T-cell (primary cell): ENCODE measurements at regions not wholly inside any gene's neighbourhood (a gene's known extent, or its start where the extent isn't known, plus 50 kb on each side); places are given as distances from the start of the nearest gene placed in this dataset.

Source experiments
- ATAC-seq, 4 experiments: fragments of 200-7000 bp in 3 of 4; fragments of 150-1000 bp in 1 of 4; cut with Tn5 transposase; replicated peaks in 1 of 4; 1 replicate in 3 of 4; 2 replicates in 1 of 4; pipeline ENCODE4 v1.10.0; 2021; ENCODE audit warnings: moderate library complexity in 3 of 4, mild to moderate bottlenecking in 2 of 4, moderate number of reproducible peaks in 1 of 4
- CTCF ChIA-PET, 2 donors: fragments of 300-600 bp; sonication (Branson Sonifier 250); formaldehyde crosslinking; loops; one replicate each; lab custom pipeline; 2022; ENCODE audit warnings: antibody characterized with exemption in 2 of 2; lab: Charles Lee
- POLR2A ChIA-PET, 2 donors: fragments of 300-600 bp; sonication (Branson Sonifier 250); formaldehyde crosslinking; loops; one replicate each; lab custom pipeline; 2022; ENCODE audit warnings: antibody characterized with exemption in 2 of 2; lab: Charles Lee
- DNase-seq, 35 experiments: peaks; one replicate each; pipeline versions ENCODE4 v3.0.0 to v3.0.0-alpha.2; 2013 to 2023
- H3K27ac ChIP-seq: one replicate; pipeline ENCODE4 v1.5.1; 2013; ENCODE audit warnings: low read length
- H3K27me3 ChIP-seq, 2 experiments: replicated peaks in 1 of 2; 1 replicate in 1 of 2; 2 replicates in 1 of 2; pipeline versions ENCODE4 v1.6.1 to v1.7.0; 2013; ENCODE audit warnings: low read length in 1 of 2, mixed read lengths in 1 of 2; ENCODE audit not compliant: control insufficient read depth in 2 of 2, insufficient read depth in 2 of 2; ENCODE audit errors: extremely low read depth in 1 of 2
- H3K36me3 ChIP-seq, 2 donors: 1 replicate in 1 of 2; 2 replicates in 1 of 2; pipeline versions ENCODE4 v1.6.1 to v1.7.0; 2013; ENCODE audit warnings: low read length in 1 of 2; ENCODE audit not compliant: control insufficient read depth in 2 of 2, insufficient read depth in 1 of 2; ENCODE audit errors: extremely low read depth in 1 of 2
- H3K4me1 ChIP-seq, 2 experiments: 1 replicate in 1 of 2; 2 replicates in 1 of 2; pipeline versions ENCODE4 v1.6.1 to v1.7.0; 2013; ENCODE audit warnings: low read length in 2 of 2, mixed read lengths in 1 of 2; ENCODE audit not compliant: insufficient read depth in 2 of 2, control insufficient read depth in 1 of 2; ENCODE audit errors: extremely low read depth in 1 of 2
- H3K4me3 ChIP-seq, 2 donors: 1 replicate in 1 of 2; 2 replicates in 1 of 2; pipeline versions ENCODE4 v1.5.1 to v1.7.0; 2013; ENCODE audit warnings: mild to moderate bottlenecking in 2 of 2, low read length in 1 of 2, moderate library complexity in 1 of 2; ENCODE audit not compliant: control insufficient read depth in 1 of 2; ENCODE audit errors: extremely low read depth in 1 of 2
- H3K9me3 ChIP-seq: 2 replicates; pipeline ENCODE4 v1.7.0; 2013
- H3K27ac Mint-ChIP-seq, 2 donors: one replicate each; pipeline ENCODE4 v1.8.0; 2020 to 2021; ENCODE audit warnings: mild to moderate bottlenecking in 2 of 2, mixed read lengths in 2 of 2
- H3K27me3 Mint-ChIP-seq, 2 donors: one replicate each; pipeline ENCODE4 v1.8.0; 2021 to 2022; ENCODE audit warnings: mixed read lengths in 2 of 2
- H3K36me3 Mint-ChIP-seq: one replicate; pipeline ENCODE4 v1.8.0; 2021; ENCODE audit warnings: mixed read lengths
- H3K4me1 Mint-ChIP-seq, 3 donors: one replicate each; pipeline ENCODE4 v1.8.0; 2020 to 2022; ENCODE audit warnings: mixed read lengths in 3 of 3, mild to moderate bottlenecking in 1 of 3
- H3K4me3 Mint-ChIP-seq, 3 donors: one replicate each; pipeline ENCODE4 v1.8.0; 2020 to 2022; ENCODE audit warnings: mild to moderate bottlenecking in 3 of 3, mixed read lengths in 3 of 3, moderate library complexity in 3 of 3
- H3K9me3 Mint-ChIP-seq, 3 donors: one replicate each; pipeline ENCODE4 v1.8.0; 2020 to 2022; ENCODE audit warnings: mixed read lengths in 3 of 3
- WGBS: methylation state at CpG from one replicate; pipeline ENCODE4 v1.1.5; 2013; ENCODE audit warnings: missing lambda C conversion rate; ENCODE audit not compliant: insufficient coverage; 5-methylcytosine and 5-hydroxymethylcytosine counted together

DNA sequence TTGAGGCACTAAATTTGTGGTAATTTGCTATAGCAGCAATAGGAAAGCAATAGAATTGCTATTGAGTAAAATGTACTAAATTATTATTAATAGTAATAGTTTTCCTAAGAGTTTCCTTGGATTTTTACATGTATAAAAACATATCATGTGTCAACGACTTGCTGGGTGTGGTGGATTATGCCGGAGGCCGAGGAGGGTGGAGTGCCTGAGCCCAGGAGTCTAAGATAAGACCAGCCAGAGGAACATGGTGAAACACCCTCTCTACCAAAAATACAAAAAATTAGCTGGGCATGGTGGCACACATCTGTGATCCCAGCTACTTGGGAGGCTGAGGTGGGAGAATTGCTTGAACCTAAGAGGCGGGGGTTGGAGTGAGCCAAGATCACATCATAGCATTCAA, 749.9 kb downstream of the TBL1XR1 start:
- Histone ChIP-seq H3K9me3 (no peaks in the 10 kb centered on the region), H3K27me3 (no peaks in the 10 kb centered on the region), H3K4me1 (no peaks in the 10 kb centered on the region), H3K4me3 (no peak overlapping the region), H3K36me3 (no peaks in the 10 kb centered on the region), H3K27ac (no peak overlapping the region)
- DNase-seq (no peak), ATAC-seq (no peak)
- H3K9me3 Mint-ChIP-seq, result peaks cover 4 to 12% (median 8%) of the 10 kb centered on the region in 3 donors
- no peak overlapping the region for H3K4me3 Mint-ChIP-seq
- POLR2A ChIA-PET, result no interaction called here
- H3K27me3 Mint-ChIP-seq, result no peaks in the 10 kb centered on the region
- H3K36me3 Mint-ChIP-seq, result no peaks in the 10 kb centered on the region
- no peaks in the 10 kb centered on the region for H3K4me1 Mint-ChIP-seq
- CTCF ChIA-PET, result no interaction called here
- no CpG with 5 or more reads among the region's 4 CpGs for WGBS
- H3K27ac Mint-ChIP-seq, result no peak overlapping the region

DNA sequence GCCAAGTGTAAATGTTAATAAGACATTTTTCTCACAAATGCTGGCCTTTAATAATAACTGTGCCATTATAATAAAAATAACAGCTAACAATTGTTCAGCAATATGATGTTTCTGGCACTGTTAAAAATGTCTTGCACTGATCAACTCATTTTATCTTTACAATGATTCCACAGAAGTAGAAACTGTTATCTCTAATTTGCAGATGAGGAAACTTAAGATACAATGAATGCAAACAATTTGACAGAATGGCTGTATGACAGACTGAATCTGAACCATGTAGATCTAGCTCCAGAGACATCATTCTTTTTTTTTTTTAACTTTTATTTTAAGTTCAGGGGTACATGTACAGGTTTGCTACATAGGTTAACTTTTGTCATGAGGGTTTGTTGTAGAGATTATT, 755.0 kb downstream of the TBL1XR1 start:
- Histone ChIP-seq H3K9me3 (no peaks in the 10 kb centered on the region), H3K27ac (no peak overlapping the region), H3K36me3 (no peaks in the 10 kb centered on the region), H3K27me3 (no peaks in the 10 kb centered on the region), H3K4me1 (no peaks in the 10 kb centered on the region), H3K4me3 (no peak overlapping the region)
- no peaks in the 10 kb centered on the region for H3K4me1 Mint-ChIP-seq
- H3K36me3 Mint-ChIP-seq, result no peaks in the 10 kb centered on the region
- peaks cover 0 to 8% (median 4%) of the 10 kb centered on the region in 3 donors for H3K9me3 Mint-ChIP-seq
- H3K27ac Mint-ChIP-seq, result no peak overlapping the region
- no peak overlapping the region for H3K4me3 Mint-ChIP-seq
- H3K27me3 Mint-ChIP-seq, result no peaks in the 10 kb centered on the region
- ATAC-seq (no peak), DNase-seq (no peak)
- CTCF ChIA-PET, result no interaction called here
- POLR2A ChIA-PET, result interaction anchor here in 1 of 2 donors (0.7 kb wide), 1 partner anchor 40 kb away, joined by 3 read pairs; no protein-coding TSS in a partner anchor

DNA sequence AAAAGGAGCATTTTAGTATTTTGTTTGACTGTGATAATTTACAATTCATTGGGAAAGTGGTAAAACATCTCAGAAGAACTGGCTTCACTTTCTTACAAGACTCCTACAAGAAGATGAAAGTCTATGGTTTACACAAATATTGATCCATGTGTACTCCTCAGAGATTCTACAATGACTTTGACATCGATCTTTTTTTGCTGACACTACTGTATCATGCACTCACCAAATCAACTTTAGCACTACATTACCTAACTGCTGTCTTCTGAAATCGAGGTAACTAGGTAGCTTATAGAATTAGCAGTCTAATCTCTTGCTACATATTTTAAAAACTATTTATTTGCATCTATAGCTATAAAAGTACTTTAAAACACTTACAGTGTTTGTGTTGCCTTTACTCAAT, 757.6 kb downstream of the TBL1XR1 start:
- no peak overlapping the region for H3K27ac Mint-ChIP-seq
- ChIA-PET CTCF (no interaction called here), POLR2A (interaction anchor here in 1 of 2 donors (0.5 kb wide), 1 partner anchor 278 kb away, joined by 3 read pairs; no protein-coding TSS in a partner anchor)
- no peaks in the 10 kb centered on the region for H3K4me1 Mint-ChIP-seq
- no peaks in the 10 kb centered on the region for H3K27me3 Mint-ChIP-seq
- DNase-seq (no peak), ATAC-seq (no peak)
- Histone ChIP-seq H3K4me1 (no peaks in the 10 kb centered on the region), H3K4me3 (no peak overlapping the region), H3K27me3 (no peaks in the 10 kb centered on the region), H3K36me3 (no peaks in the 10 kb centered on the region), H3K27ac (no peak overlapping the region), H3K9me3 (no peaks in the 10 kb centered on the region)
- no peaks in the 10 kb centered on the region for H3K36me3 Mint-ChIP-seq
- no peak overlapping the region for H3K4me3 Mint-ChIP-seq
- peaks cover 0 to 4% (median 2%) of the 10 kb centered on the region in 3 donors for H3K9me3 Mint-ChIP-seq
- 100% methylated on average over 1 of the region's 2 CpGs for WGBS

DNA sequence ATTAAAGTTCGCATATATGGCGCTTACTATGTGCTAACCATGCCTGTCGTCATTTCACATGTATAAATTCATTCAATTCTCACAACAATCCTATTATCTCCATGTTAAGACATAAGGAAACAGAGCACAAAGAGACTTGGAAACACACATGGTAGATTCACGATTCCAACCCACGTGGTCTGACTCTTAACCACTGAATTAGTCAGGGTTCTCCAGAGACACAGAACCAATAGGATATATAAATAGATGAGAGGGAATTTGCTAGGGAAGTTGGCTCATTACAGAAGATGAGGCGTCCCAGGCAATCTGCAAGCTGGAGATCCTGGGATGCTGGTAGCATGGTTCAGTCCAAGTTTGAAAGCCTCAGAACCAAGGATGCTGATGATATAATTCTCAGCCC, 765.3 kb downstream of the TBL1XR1 start:
- Mint-ChIP-seq H3K36me3 (no peaks in the 10 kb centered on the region), H3K27ac (no peak overlapping the region), H3K27me3 (no peaks in the 10 kb centered on the region), H3K4me3 (no peak overlapping the region), H3K9me3 (peaks cover 0 to 4% (median 0%) of the 10 kb centered on the region in 3 donors), H3K4me1 (no peaks in the 10 kb centered on the region)
- Histone ChIP-seq H3K4me3 (no peak overlapping the region), H3K9me3 (no peaks in the 10 kb centered on the region), H3K27me3 (no peaks in the 10 kb centered on the region), H3K4me1 (no peaks in the 10 kb centered on the region), H3K36me3 (no peaks in the 10 kb centered on the region), H3K27ac (no peak overlapping the region)
- ChIA-PET POLR2A (interaction anchor here in 1 of 2 donors (0.6 kb wide), 1 partner anchor 489 kb away, joined by 3 read pairs; no protein-coding TSS in a partner anchor), CTCF (interaction anchor here in 1 of 2 donors (0.6 kb wide), 1 partner anchor 320 kb away, joined by 3 read pairs; no protein-coding TSS in a partner anchor)
- WGBS, result 60% methylated on average over 3 of the region's 6 CpGs
- no peak for DNase-seq
- ATAC-seq, result no peak

DNA sequence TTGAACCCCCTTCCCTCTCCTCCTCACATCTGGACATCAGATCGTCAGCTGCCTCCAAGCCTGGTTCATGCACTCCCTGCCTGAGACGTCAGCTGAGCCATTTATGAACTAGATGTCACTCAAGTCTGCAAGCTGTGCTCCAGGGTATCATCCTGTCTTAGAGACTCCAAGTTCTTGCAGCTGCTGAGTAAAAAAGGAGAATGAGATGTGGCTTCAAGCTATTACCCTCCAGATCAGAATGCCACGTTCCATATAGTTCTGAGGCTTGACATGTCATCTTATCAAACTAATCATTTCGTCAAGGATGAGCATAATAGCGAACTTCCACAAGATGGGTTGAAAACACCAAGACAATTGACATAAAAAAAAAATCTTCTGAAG, 766.3 kb downstream of the TBL1XR1 start:
- ChIA-PET CTCF (no interaction called here), POLR2A (no interaction called here)
- H3K4me1 ChIP-seq, result no peaks in the 10 kb centered on the region
- Mint-ChIP-seq H3K4me3 (no peak overlapping the region), H3K27me3 (no peaks in the 10 kb centered on the region), H3K36me3 (no peaks in the 10 kb centered on the region), H3K9me3 (peaks cover 0 to 4% (median 0%) of the 10 kb centered on the region in 3 donors), H3K4me1 (no peaks in the 10 kb centered on the region), H3K27ac (no peak overlapping the region)
- no peaks in the 10 kb centered on the region for H3K36me3 ChIP-seq
- no peak for DNase-seq
- no peak overlapping the region for H3K4me3 ChIP-seq
- ATAC-seq, result no peak
- no peaks in the 10 kb centered on the region for H3K9me3 ChIP-seq
- 40% methylated on average over 1 of the region's 5 CpGs for WGBS
- no peaks in the 10 kb centered on the region for H3K27me3 ChIP-seq
- no peak overlapping the region for H3K27ac ChIP-seq

DNA sequence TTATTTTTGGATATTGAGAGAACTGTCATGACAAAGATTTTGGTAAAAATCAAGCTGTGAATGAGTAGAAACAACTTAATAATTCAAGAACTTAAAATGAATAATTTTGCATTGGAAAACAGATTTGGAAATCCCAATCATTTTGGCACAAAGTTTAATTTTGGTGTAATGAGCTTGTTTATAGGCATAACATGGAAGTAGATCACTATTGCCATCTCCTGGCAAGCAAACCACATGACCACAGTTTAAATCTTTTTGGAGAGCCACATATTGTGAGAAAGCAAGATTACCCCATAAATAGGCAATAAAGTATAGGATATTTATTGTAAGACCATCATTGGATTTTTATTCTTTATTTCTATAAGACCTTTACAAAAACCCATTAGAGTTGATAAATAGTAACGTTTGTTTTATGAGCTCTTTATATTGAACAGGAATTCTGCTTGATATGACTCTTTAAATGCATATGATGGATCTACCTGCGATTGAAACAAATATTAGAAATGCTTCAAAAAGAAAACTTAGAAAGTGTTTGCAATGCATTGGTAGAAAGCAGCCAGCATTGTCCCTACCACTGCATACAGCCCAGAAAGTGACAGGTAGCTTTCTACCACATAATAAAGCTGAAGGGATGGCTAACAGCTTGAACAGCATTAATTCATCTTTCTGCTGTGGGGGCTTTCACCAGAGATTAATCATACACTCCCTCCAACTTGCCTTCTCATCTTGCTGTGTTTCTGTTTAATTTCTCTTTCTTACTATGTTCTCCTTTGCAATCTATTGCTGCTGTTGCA, 766.8 kb downstream of the TBL1XR1 start:
- ChIA-PET POLR2A (no interaction called here), CTCF (interaction anchor here in 1 of 2 donors (0.5 kb wide), 1 partner anchor 1008 kb away, joined by 5 read pairs; no protein-coding TSS in a partner anchor)
- Mint-ChIP-seq H3K36me3 (no peaks in the 10 kb centered on the region), H3K4me1 (no peaks in the 10 kb centered on the region), H3K9me3 (peaks cover 0 to 4% (median 0%) of the 10 kb centered on the region in 3 donors), H3K4me3 (no peak overlapping the region), H3K27ac (no peak overlapping the region), H3K27me3 (no peaks in the 10 kb centered on the region)
- H3K4me1 ChIP-seq, result no peaks in the 10 kb centered on the region
- H3K27me3 ChIP-seq, result no peaks in the 10 kb centered on the region
- H3K27ac ChIP-seq, result no peak overlapping the region
- H3K36me3 ChIP-seq, result no peaks in the 10 kb centered on the region
- WGBS, result no CpG with 5 or more reads among the region's 2 CpGs
- no peak overlapping the region for H3K4me3 ChIP-seq
- no peaks in the 10 kb centered on the region for H3K9me3 ChIP-seq
- DNase-seq (no peak), ATAC-seq (no peak)
